Kidney epithelial cell (primary cell): ENCODE measurements at regions not wholly inside any gene's neighbourhood (a gene's known extent, or its start where the extent isn't known, plus 50 kb on each side); places are given as distances from the start of the nearest gene placed in this dataset.

Experiments used
- DNase-seq: peaks from one replicate; pipeline ENCODE4 v3.0.0-alpha.2; 2010; ENCODE audit warnings: low read depth
- H3K27me3 ChIP-seq: 2 replicates; pipeline ENCODE4 v1.6.0; 2011; ENCODE audit warnings: low read length; ENCODE audit not compliant: control insufficient read depth, insufficient read depth
- H3K36me3 ChIP-seq: 2 replicates; pipeline ENCODE4 v1.5.1; 2011; ENCODE audit warnings: low read length; ENCODE audit not compliant: control insufficient read depth, insufficient read depth
- H3K4me3 ChIP-seq: 2 replicates; pipeline ENCODE4 v1.5.1; 2011; ENCODE audit warnings: low read depth, mild to moderate bottlenecking, control low read depth, low read length
- TF ChIP-seq, protein P1 (sequence below): IDR thresholded peaks from 2 replicates; pipeline ENCODE4 v1.5.1; 2011; ENCODE audit warnings: mild to moderate bottlenecking, moderate library complexity, low read length, control low read depth, inconsistent platforms; ENCODE audit not compliant: insufficient read depth, poor library complexity, severe bottlenecking

DNA sequence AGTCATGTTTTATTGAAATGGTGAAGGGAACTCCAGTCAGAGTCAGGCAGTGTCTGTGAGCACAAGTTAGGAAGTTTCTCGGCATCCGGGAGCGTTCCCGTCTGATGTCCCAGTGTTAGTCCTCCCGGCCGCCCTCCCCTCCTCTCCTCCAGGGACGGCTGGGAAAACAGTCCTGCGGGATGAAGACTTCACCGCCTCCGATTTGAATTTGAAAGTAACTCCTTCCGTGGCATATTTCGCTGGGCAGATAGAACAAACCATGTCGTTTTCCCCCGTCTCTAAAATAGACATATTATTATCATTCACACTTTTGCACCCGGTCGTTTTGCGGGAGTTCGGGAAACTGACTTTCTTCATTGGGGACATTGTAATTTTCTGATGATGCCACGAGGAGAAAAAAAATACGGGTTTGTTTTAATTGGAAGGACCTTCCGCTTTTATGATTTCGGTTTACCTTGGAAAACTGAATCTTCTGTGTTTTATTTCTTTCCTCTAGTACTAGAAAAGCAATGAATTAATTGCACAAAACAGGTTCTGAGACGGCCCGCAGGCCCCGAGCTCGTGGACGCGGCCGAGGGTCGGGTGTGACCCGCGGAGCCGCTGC, 76.6 kb downstream of the ZIC5 start:
- TF ChIP-seq, protein P1, sequence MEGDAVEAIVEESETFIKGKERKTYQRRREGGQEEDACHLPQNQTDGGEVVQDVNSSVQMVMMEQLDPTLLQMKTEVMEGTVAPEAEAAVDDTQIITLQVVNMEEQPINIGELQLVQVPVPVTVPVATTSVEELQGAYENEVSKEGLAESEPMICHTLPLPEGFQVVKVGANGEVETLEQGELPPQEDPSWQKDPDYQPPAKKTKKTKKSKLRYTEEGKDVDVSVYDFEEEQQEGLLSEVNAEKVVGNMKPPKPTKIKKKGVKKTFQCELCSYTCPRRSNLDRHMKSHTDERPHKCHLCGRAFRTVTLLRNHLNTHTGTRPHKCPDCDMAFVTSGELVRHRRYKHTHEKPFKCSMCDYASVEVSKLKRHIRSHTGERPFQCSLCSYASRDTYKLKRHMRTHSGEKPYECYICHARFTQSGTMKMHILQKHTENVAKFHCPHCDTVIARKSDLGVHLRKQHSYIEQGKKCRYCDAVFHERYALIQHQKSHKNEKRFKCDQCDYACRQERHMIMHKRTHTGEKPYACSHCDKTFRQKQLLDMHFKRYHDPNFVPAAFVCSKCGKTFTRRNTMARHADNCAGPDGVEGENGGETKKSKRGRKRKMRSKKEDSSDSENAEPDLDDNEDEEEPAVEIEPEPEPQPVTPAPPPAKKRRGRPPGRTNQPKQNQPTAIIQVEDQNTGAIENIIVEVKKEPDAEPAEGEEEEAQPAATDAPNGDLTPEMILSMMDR, result no peak
- H3K4me3 ChIP-seq, result no peak overlapping the region
- DNase-seq, result no peak
- H3K36me3 ChIP-seq, result no peaks in the 10 kb centered on the region
- peaks cover 42% of the 10 kb centered on the region for H3K27me3 ChIP-seq

DNA sequence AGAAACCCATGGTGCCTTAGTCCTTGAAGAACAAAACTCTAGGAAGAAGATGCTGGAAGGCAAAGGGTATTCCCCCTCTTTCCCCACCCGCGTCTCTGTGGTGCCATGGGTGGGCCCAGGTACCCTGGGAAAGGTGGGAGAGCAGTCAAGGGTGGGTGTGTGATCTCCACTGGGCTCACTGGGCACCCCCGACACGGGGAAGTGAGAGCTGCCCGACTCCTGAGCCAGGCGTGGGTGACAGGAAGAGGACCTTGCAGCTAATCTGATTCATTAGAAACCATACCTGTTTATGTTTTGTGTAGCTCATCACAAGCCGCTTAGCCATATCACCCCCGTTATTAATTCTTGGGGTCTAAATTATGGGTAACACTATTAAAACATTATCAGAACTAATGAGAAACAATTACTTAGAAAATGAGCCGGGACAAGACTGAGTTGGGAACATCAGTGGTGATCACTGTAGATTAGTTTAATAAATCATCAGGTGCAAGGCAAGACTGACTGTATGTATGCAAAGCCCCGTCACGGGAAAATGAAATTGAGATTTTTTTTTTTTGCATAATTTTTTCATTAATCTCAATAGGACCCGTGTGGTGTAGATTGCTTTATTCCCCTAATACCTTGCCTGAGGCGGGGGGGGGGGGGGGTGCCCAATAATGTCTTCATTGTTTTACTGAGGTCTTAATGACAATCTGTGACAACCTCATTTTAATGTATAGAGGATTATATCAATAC, 77.3 kb downstream of the ZIC5 start:
- TF ChIP-seq, protein P1, result no peak
- H3K27me3 ChIP-seq, result peaks cover 42% of the 10 kb centered on the region
- H3K4me3 ChIP-seq, result no peak overlapping the region
- DNase-seq, result no peak
- no peaks in the 10 kb centered on the region for H3K36me3 ChIP-seq

DNA sequence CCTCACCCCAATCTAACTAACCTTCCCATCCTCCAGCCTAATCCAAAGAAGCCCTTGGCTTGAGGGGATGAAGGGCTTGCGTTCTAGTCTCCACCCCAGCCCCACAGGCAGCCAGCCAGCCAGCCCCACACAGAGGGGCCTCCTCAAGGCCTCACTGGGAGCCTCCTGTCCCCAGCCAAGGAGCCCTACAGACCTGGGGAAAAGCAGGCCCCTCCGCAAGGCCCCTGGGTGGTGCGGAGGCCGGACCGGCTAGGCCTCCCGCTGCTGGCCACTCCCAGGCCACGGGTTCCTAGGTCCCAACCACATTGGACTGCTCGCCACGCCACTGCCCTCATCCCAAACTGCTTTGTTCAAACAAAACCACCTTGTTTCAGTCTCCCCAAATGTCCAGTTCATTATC, 78.0 kb downstream of the ZIC5 start:
- H3K27me3 ChIP-seq, result peaks cover 39% of the 10 kb centered on the region

DNA sequence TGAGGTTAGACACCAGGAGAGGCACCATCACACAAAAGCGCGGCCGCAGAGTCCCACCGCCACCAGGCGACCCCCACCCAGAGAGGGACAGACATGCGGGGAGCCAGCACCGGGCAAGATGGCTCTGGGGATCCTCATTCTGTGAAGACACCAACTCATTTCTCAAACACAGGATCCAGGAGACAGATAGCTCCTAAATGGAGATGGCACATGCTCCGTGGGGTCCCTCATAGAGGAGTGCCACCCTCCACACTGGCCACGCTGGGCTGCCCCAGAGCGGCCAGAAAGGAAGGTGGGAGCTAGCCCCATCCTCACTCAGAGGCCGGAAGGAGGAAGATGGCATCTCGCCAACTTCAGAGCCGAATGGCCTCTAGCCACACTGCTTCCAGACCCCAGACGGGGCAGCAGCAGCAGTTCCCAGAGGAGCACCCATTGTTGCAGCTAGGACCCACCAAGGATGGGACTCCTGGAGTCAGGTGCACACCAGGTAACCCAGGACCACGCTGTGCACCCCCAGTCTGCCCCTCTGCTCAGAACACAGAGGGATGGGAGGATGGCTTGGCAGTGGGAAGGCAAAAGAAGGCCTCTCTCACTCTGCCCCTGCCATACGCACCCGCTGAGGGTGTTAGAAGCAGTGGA, 78.6 kb downstream of the ZIC5 start:
- H3K36me3 ChIP-seq, result no peaks in the 10 kb centered on the region
- TF ChIP-seq, protein P1, result no peak
- DNase-seq, result no peak
- peaks cover 36% of the 10 kb centered on the region for H3K27me3 ChIP-seq
- H3K4me3 ChIP-seq, result no peak overlapping the region

More for the DNA sequence above, 78.0 kb downstream of the ZIC5 start:
- TF ChIP-seq, protein P1, result no peak
- H3K36me3 ChIP-seq, result no peaks in the 10 kb centered on the region
- DNase-seq, result no peak
- no peak overlapping the region for H3K4me3 ChIP-seq

DNA sequence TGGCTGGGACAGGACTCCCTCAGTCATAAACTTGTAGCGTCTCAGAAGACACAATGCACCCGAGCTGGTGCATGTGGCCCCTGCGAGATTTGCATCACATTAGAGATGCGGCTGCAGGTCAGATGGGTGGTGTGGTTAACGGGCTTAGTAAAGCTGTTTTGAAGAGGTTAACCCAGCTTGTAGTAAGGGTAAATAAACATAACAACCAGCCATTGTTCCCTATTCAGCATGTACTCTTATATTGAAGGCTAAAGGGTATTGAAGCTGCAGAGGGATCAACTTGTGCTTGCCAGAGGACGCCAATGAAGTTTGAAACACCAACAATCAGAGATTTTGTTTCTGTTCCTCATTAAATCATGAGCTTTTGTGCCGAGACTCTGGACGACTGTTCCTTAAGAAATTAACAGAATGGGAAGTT, 79.4 kb downstream of the ZIC5 start:
- H3K27me3 ChIP-seq, result peaks cover 33% of the 10 kb centered on the region
- no peak for DNase-seq
- no peaks in the 10 kb centered on the region for H3K36me3 ChIP-seq
- TF ChIP-seq, protein P1, result no peak
- no peak overlapping the region for H3K4me3 ChIP-seq
